WTC11 (cell line): ENCODE measurements at regions not wholly inside any gene's neighbourhood (a gene's known extent, or its start where the extent isn't known, plus 50 kb on each side); places are given as distances from the start of the nearest gene placed in this dataset.

ENCODE experiments used
- CTCF ChIP-seq: fragments of 200-600 bp; IDR thresholded peaks from 2 replicates; pipeline ENCODE4 v1.8.0; 2022; ENCODE audit warnings: antibody characterized with exemption
- ELF4 ChIP-seq: sonication (generic); formaldehyde crosslinking; IDR thresholded peaks from 2 replicates; pipeline ENCODE4 v1.8.1; 2022; ENCODE audit warnings: low read depth, mild to moderate bottlenecking, moderate library complexity, missing genetic modification reagents
- ETV6 ChIP-seq: sonication (generic); formaldehyde crosslinking; IDR thresholded peaks from 2 replicates; pipeline ENCODE4 v1.8.1; 2022; ENCODE audit warnings: mild to moderate bottlenecking, missing genetic modification reagents
- NR1H2 ChIP-seq: sonication (generic); formaldehyde crosslinking; IDR thresholded peaks from 2 replicates; pipeline ENCODE4 v1.9.0; 2021; ENCODE audit warnings: mild to moderate bottlenecking, moderate library complexity, missing genetic modification reagents
- SP1 ChIP-seq: sonication (generic); formaldehyde crosslinking; conservative IDR thresholded peaks from 2 replicates; pipeline ENCODE4 v1.8.1; 2022; ENCODE audit warnings: missing genetic modification reagents
- TF ChIP-seq, protein P1 (sequence below): sonication (generic); formaldehyde crosslinking; IDR thresholded peaks from 2 replicates; pipeline ENCODE4 v1.8.0; 2022; ENCODE audit warnings: mild to moderate bottlenecking, missing genetic modification reagents
- TF ChIP-seq, protein P2 (sequence below): sonication (generic); formaldehyde crosslinking; IDR thresholded peaks from 2 replicates; pipeline ENCODE4 v1.8.0; 2022; ENCODE audit warnings: mild to moderate bottlenecking, missing genetic modification reagents

GRCh38 chr10:117612113-117612512 lies 69.6 kb downstream of the EMX2 start:
- TF ChIP-seq CTCF: no peak
- TF ChIP-seq SP1: no peak
- no peak for TF ChIP-seq ELF4 (CRISPR knock-in tag)
- TF ChIP-seq ETV6: no peak
- no peak for TF ChIP-seq NR1H2 (CRISPR knock-in tag)
- TF ChIP-seq, protein P1, sequence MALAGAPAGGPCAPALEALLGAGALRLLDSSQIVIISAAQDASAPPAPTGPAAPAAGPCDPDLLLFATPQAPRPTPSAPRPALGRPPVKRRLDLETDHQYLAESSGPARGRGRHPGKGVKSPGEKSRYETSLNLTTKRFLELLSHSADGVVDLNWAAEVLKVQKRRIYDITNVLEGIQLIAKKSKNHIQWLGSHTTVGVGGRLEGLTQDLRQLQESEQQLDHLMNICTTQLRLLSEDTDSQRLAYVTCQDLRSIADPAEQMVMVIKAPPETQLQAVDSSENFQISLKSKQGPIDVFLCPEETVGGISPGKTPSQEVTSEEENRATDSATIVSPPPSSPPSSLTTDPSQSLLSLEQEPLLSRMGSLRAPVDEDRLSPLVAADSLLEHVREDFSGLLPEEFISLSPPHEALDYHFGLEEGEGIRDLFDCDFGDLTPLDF (CRISPR knock-in tag): no peak
- TF ChIP-seq, protein P2, sequence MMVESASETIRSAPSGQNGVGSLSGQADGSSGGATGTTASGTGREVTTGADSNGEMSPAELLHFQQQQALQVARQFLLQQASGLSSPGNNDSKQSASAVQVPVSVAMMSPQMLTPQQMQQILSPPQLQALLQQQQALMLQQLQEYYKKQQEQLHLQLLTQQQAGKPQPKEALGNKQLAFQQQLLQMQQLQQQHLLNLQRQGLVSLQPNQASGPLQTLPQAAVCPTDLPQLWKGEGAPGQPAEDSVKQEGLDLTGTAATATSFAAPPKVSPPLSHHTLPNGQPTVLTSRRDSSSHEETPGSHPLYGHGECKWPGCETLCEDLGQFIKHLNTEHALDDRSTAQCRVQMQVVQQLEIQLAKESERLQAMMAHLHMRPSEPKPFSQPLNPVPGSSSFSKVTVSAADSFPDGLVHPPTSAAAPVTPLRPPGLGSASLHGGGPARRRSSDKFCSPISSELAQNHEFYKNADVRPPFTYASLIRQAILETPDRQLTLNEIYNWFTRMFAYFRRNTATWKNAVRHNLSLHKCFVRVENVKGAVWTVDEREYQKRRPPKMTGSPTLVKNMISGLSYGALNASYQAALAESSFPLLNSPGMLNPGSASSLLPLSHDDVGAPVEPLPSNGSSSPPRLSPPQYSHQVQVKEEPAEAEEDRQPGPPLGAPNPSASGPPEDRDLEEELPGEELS (CRISPR knock-in tag): no peak
